Activated CD4-positive, alpha-beta memory T cell treated with anti-CD3 and anti-CD28 coated beads, Interleukin-2, amount 10 ng/mL, durations not matched to agents 7 days and 5 days (primary cell): ENCODE measurements at regions not wholly inside any gene's neighbourhood (a gene's known extent, or its start where the extent isn't known, plus 50 kb on each side); places are given as distances from the start of the nearest gene placed in this dataset.

ENCODE experiments used
- CTCF ChIA-PET: fragments of 350-600 bp; sonication (Branson Sonifier 250); formaldehyde crosslinking; loops from one replicate; lab custom pipeline; 2021; ENCODE audit warnings: antibody characterized with exemption, inconsistent platforms; lab: Charles Lee
- POLR2A ChIA-PET: fragments of 350-600 bp; sonication (Branson Sonifier 250); formaldehyde crosslinking; loops from one replicate; lab custom pipeline; 2021; ENCODE audit warnings: antibody characterized with exemption; lab: Charles Lee
- DNase-seq: peaks from one replicate; pipeline ENCODE4 v3.0.0-alpha.2; 2020
- H3K27ac Mint-ChIP-seq: one replicate; pipeline ENCODE4 v1.8.0; 2021; ENCODE audit warnings: mild to moderate bottlenecking, mixed read lengths
- H3K27me3 Mint-ChIP-seq: one replicate; pipeline ENCODE4 v1.8.0; 2021; ENCODE audit warnings: mixed read lengths
- H3K36me3 Mint-ChIP-seq: one replicate; pipeline ENCODE4 v1.8.0; 2021; ENCODE audit warnings: low read depth, mixed read lengths
- H3K4me1 Mint-ChIP-seq: one replicate; pipeline ENCODE4 v1.8.0; 2021; ENCODE audit warnings: mixed read lengths
- H3K4me3 Mint-ChIP-seq: one replicate; pipeline ENCODE4 v1.8.0; 2021; ENCODE audit warnings: mild to moderate bottlenecking, mixed read lengths
- H3K9me3 Mint-ChIP-seq: one replicate; pipeline ENCODE4 v1.8.0; 2021; ENCODE audit warnings: mixed read lengths

DNA sequence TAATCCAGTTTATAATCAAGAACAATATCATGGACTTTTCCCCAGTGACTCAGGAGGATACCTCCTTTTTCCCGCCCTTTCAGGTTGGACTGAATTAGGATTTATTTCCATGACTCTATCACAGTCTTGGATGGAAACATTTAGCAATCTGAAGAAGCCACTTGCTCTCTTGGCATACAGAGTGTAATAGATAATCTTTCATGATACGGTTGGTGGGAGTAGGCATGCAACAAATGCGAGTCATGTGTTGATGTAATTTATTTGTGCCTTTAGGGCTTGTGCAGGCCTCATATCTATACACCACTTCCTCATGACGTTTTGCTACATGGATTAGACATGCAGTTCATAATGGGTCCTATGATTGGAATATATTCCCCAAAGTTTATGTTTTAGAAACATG, 54.2 kb upstream of the MCTP2 start:
- Mint-ChIP-seq H3K27ac (no peak overlapping the region), H3K27me3 (peaks cover 3% of the 10 kb centered on the region)

DNA sequence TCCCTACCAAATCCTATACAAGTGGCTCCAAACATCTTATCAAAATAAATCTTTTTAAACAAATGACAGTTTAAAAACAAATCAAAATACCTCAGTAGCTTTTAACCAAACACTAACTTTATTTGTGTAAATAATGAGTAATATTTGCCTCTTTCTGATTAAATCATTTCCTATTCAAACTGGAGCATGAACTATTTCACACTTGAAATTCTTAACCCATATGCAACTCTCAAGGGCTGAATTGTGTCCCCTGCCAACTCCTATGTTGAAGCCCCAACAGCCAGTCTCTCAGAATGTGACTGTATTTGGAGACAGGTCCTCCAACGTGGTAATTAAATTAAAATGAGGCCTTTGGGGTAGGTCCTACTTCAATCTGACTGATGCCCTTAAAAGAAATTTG, 55.9 kb upstream of the MCTP2 start:
- Mint-ChIP-seq H3K36me3 (peaks cover 18% of the 10 kb centered on the region), H3K27me3 (peaks cover 9% of the 10 kb centered on the region), H3K4me3 (no peak overlapping the region), H3K4me1 (peaks cover 44% of the 10 kb centered on the region), H3K27ac (no peak overlapping the region), H3K9me3 (peaks cover 29% of the 10 kb centered on the region)
- ChIA-PET POLR2A (no interaction called here), CTCF (no interaction called here)
- no peak for DNase-seq

More for the DNA sequence above, 54.2 kb upstream of the MCTP2 start:
- peaks cover 18% of the 10 kb centered on the region for H3K36me3 Mint-ChIP-seq
- no peak for DNase-seq
- ChIA-PET CTCF (no interaction called here), POLR2A (no interaction called here)
- peaks cover 26% of the 10 kb centered on the region for H3K9me3 Mint-ChIP-seq
- H3K4me3 Mint-ChIP-seq: no peak overlapping the region
- H3K4me1 Mint-ChIP-seq: peaks cover 39% of the 10 kb centered on the region

DNA sequence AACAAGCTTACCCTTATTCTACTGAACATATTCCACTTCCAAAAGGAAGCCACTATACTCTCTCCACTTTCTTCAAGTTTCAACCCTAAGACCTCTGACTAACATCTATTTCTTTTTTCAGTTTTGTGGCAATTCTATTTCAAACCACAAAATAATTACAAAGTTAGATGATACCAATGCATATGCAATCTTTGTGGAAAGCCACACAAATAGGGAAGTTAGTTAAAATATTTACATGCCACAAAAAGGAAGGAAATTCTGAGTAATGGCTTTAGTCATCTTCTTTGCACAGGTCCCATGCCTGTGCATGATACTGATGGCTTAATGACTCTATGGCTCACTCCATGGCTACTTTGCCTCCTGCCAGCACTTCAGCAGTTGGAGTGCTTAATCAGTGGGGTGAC, 57.0 kb upstream of the MCTP2 start:
- peak; percentile 35 for DNase-seq
- Mint-ChIP-seq H3K27me3 (peaks cover 9% of the 10 kb centered on the region), H3K4me3 (no peak overlapping the region), H3K9me3 (peaks cover 29% of the 10 kb centered on the region), H3K4me1 (peaks cover 44% of the 10 kb centered on the region), H3K36me3 (peaks cover 18% of the 10 kb centered on the region), H3K27ac (peak overlapping the region; percentile 0)
- ChIA-PET CTCF (interaction anchor here (0.6 to 2.8 kb wide), 4 partner anchors 10 to 220 kb away, joined by 3 to 9 read pairs (median 5); partner anchors contain the start of gene MCTP2), POLR2A (interaction anchor here (1.2 to 1.6 kb wide), 3 partner anchors 54 to 57 kb away, joined by 3 to 6 read pairs (median 4); partner anchors contain the start of gene MCTP2)

DNA sequence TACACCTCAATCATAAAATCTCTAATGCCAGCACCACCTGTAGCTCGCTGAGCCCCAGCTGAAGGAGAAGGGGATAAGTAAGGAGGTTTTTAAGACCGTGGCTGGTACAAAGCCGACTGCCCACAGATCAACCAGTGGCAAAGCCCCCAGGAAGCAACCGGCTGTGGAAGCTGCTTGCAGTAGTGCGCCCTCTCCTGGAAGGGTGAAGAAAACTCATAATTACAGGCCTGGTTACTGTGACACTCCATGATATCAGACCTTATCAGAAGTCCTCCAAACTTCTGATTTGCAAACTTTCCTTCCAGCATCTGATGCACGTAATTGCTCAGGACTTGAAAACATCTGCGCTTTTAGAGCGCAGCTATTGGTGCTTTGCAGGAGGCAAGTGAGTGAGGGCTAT, 63.1 kb upstream of the MCTP2 start:
- no peak overlapping the region for H3K4me3 Mint-ChIP-seq
- ChIA-PET POLR2A (interaction anchor here (0.9 kb wide), 1 partner anchor 156 kb away, joined by 3 read pairs; no protein-coding TSS in a partner anchor), CTCF (interaction anchor here (1.0 to 1.7 kb wide), 4 partner anchors 119 to 156 kb away, joined by 3 to 7 read pairs (median 4); no protein-coding TSS in a partner anchor)
- H3K27me3 Mint-ChIP-seq: peaks cover 8% of the 10 kb centered on the region
- H3K27ac Mint-ChIP-seq: no peak overlapping the region
- no peak for DNase-seq
- H3K4me1 Mint-ChIP-seq: peaks cover 25% of the 10 kb centered on the region
- peaks cover 14% of the 10 kb centered on the region for H3K9me3 Mint-ChIP-seq
- peaks cover 4% of the 10 kb centered on the region for H3K36me3 Mint-ChIP-seq

DNA sequence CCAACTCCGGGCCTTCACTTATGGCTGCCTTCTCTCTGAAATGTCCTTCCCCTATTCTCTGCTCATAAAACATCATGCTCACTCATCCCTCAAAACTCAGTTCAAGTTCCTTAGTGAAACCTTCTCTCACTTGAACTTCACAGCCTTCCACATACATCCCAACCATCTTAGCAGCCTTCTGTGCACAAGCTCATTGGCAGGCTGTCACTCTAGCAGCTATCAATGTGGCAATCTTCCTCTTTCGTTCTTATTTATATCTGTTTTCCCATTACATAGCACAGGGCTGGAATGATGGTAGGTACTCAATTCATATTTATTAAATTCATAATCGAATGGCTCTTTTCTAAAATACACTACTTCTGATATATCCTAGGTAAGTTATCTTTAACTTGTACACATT, 66.4 kb upstream of the MCTP2 start:
- H3K27ac Mint-ChIP-seq: no peak overlapping the region
- no peak overlapping the region for H3K4me3 Mint-ChIP-seq
- ChIA-PET CTCF (interaction anchor here (1.2 to 6.7 kb wide), 14 partner anchors 9 to 249 kb away, joined by 3 to 247 read pairs (median 6); partner anchors contain the start of gene MCTP2), POLR2A (interaction anchor here (0.9 to 3.8 kb wide), 2 partner anchors 65 to 159 kb away, joined by 4 to 28 read pairs; no protein-coding TSS in a partner anchor)
- peaks cover 9% of the 10 kb centered on the region for H3K4me1 Mint-ChIP-seq
- peaks cover 6% of the 10 kb centered on the region for H3K9me3 Mint-ChIP-seq
- peaks cover 10% of the 10 kb centered on the region for H3K27me3 Mint-ChIP-seq
- no peaks in the 10 kb centered on the region for H3K36me3 Mint-ChIP-seq
- no peak for DNase-seq

DNA sequence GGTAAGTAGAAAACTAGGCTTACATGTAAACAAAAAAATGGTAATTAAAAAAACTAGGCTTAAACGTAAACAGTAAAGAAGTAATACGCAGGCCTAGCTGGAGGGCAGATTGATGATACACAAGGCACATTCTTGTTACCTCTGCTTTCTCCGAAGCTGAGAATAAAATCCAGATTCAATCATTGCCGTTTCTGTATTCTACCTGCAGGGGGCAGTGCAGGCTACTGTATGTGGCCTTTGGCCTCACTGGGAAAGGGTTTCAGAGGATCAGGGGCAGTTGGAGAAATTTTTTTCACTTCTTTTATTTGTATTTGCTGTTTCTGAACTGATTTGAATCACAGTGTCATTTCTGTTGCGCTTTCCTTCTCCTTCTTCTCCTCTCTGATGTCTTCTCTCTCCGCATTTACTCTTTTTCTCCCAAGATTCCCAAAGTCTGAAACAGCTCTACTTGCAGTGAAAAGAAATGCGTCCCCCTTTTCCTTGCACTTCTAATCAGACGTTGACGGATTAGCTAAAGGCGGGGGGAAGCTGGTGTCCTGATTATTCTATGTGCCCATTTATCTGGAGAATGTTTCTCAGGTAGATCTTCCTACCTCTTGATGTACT, 67.1 kb upstream of the MCTP2 start:
- no peak overlapping the region for H3K4me3 Mint-ChIP-seq
- POLR2A ChIA-PET: interaction anchor here (3.8 kb wide), 1 partner anchor 160 kb away, joined by 28 read pairs; no protein-coding TSS in a partner anchor
- peaks cover 11% of the 10 kb centered on the region for H3K27me3 Mint-ChIP-seq
- CTCF ChIA-PET: interaction anchor here (0.6 to 6.7 kb wide), 24 partner anchors 9 to 419 kb away, joined by 3 to 247 read pairs (median 4); partner anchors contain the start of gene MCTP2
- no peaks in the 10 kb centered on the region for H3K36me3 Mint-ChIP-seq
- peaks cover 6% of the 10 kb centered on the region for H3K9me3 Mint-ChIP-seq
- H3K27ac Mint-ChIP-seq: no peak overlapping the region
- DNase-seq: peak; percentile 69
- peaks cover 9% of the 10 kb centered on the region for H3K4me1 Mint-ChIP-seq

DNA sequence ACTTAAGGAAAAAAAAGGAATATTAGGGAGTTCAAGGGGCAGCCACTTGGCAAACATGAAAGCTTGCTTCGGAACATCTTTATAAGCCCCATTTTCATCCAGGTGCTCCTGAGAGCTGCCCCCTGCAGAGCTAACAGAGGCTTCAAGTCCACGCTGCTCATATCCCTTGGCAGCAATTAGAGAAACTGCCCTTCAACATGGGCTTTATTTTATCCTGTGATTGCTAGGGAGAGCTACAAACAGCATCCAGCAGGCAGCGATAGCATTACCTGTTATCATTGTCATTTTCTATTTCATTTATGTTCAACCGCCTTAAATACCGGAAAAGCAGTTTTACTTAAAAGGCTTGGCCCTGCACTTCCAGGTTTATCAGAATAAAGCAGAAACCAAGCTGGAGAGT, 68.4 kb upstream of the MCTP2 start:
- Mint-ChIP-seq H3K4me1 (peaks cover 9% of the 10 kb centered on the region), H3K27ac (no peak overlapping the region), H3K9me3 (peaks cover 6% of the 10 kb centered on the region), H3K27me3 (peaks cover 11% of the 10 kb centered on the region), H3K4me3 (no peak overlapping the region), H3K36me3 (no peaks in the 10 kb centered on the region)
- no peak for DNase-seq
- ChIA-PET CTCF (interaction anchor here (0.7 to 6.7 kb wide), 8 partner anchors 8 to 170 kb away, joined by 3 to 247 read pairs (median 12); partner anchors contain the start of gene MCTP2), POLR2A (interaction anchor here (1.1 to 3.8 kb wide), 3 partner anchors 75 to 166 kb away, joined by 3 to 28 read pairs (median 4); no protein-coding TSS in a partner anchor)

DNA sequence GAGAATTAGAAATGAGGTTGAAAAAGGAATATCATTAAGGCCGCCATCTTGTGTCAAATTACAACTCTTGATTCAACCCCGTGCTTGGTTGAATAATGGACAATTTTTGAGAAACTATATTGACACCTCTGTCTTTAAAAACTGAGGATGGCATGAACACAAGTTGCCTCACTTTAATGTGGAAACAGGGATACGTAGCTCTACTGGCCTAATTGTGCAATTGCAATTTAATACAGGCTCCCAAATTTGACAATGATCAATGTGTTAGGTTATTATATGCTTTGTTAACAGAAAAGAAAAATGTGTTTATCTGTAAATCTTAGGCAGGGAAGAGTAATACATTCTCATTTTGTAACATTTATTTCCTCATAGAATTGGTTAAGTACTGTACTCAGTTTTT, 77.1 kb upstream of the MCTP2 start:
- peaks cover 6% of the 10 kb centered on the region for H3K9me3 Mint-ChIP-seq
- H3K27me3 Mint-ChIP-seq: peaks cover 33% of the 10 kb centered on the region
- ChIA-PET CTCF (interaction anchor here (1.0 to 1.2 kb wide), 3 partner anchors 9 to 170 kb away, joined by 3 to 4 read pairs (median 3); no protein-coding TSS in a partner anchor), POLR2A (no interaction called here)
- no peak for DNase-seq
- no peaks in the 10 kb centered on the region for H3K4me1 Mint-ChIP-seq
- H3K27ac Mint-ChIP-seq: no peak overlapping the region
- no peaks in the 10 kb centered on the region for H3K36me3 Mint-ChIP-seq
- H3K4me3 Mint-ChIP-seq: no peak overlapping the region

DNA sequence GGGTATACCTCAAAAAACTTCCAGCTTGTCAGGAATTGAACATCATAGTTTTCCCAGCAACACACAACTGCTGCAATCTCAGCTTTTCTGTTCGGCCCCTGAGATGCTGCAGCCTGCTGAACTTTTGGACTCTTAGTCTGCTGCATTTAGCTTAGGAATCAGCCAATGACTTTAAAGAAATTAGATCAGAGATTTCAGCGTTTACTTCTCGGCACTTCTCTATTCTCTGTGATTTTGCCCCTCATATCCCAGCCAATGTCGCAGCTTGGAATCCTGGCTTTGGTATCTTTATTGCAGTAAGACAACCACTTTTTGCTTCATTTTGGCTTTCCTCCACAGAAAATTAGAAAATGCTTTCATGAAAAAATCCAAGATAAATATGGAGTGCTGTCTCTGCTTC, 86.3 kb upstream of the MCTP2 start:
- peaks cover 21% of the 10 kb centered on the region for H3K27me3 Mint-ChIP-seq
- CTCF ChIA-PET: interaction anchor here (1.4 kb wide), 1 partner anchor 19 kb away, joined by 4 read pairs; no protein-coding TSS in a partner anchor

DNA sequence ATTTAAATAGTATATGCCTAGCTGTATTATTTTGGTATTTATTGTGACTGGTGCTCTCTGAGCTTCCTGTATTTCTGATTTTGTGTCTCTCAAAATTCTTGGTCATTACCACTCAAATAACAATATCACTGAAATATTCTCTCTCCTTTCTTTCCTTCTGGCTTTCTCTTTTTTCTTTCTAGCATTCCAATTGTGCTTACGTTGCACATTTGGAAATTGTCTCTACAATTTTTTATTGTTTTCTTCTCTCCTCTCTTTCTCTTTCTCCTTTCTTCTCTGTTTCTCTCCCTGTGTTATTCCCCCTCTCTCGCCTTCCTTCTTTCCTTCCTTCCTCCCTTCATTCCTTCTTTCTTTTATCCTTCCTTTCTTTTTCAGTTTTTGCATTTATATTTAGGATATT, 89.6 kb upstream of the MCTP2 start:
- no peak overlapping the region for H3K4me3 Mint-ChIP-seq
- DNase-seq: no peak
- H3K27ac Mint-ChIP-seq: no peak overlapping the region
- no peaks in the 10 kb centered on the region for H3K36me3 Mint-ChIP-seq
- POLR2A ChIA-PET: no interaction called here
- H3K27me3 Mint-ChIP-seq: peaks cover 33% of the 10 kb centered on the region
- H3K9me3 Mint-ChIP-seq: no peaks in the 10 kb centered on the region
- CTCF ChIA-PET: interaction anchor here (1.2 kb wide), 1 partner anchor 22 kb away, joined by 3 read pairs; no protein-coding TSS in a partner anchor
- no peaks in the 10 kb centered on the region for H3K4me1 Mint-ChIP-seq

More for the DNA sequence above, 86.3 kb upstream of the MCTP2 start:
- DNase-seq: no peak
- Mint-ChIP-seq H3K9me3 (no peaks in the 10 kb centered on the region), H3K27ac (no peak overlapping the region), H3K4me3 (no peak overlapping the region), H3K4me1 (no peaks in the 10 kb centered on the region), H3K36me3 (no peaks in the 10 kb centered on the region)
- POLR2A ChIA-PET: no interaction called here

DNA sequence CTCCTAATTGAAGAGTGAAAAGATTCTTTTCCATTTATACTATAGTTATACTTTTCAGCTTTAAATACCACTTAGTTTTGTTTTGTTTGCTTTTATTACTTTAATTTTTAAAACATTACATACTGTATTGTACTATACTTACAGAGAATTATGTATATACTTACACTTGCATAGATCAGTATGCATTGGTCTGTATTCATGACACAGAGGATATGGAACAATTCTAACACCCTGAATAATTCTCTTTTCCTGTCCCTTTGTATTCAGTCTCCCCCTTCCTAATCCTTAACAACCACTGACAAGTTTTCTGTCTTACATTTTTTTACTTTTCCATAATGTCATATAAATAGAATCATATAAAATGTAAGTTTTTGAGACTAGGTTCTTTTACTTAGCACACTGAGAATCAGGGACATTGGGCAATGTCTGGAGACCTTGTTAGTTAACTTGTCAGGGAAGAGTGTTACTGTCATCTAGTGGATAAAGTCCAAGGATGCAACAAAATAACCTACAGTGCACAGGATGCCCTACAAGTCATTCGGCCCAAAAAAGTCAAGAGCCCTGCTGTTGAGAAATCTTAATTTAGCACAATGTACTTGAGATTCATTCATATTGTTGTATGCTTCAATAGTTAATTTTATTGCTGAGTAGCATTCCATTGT, 95.7 kb upstream of the MCTP2 start:
- ChIA-PET CTCF (interaction anchor here (0.6 to 1.9 kb wide), 3 partner anchors 11 to 175 kb away, joined by 3 to 7 read pairs (median 3); no protein-coding TSS in a partner anchor), POLR2A (no interaction called here)
- Mint-ChIP-seq H3K36me3 (no peaks in the 10 kb centered on the region), H3K4me1 (no peaks in the 10 kb centered on the region), H3K27me3 (peaks cover 41% of the 10 kb centered on the region), H3K27ac (no peak overlapping the region), H3K9me3 (no peaks in the 10 kb centered on the region), H3K4me3 (no peak overlapping the region)
- no peak for DNase-seq

DNA sequence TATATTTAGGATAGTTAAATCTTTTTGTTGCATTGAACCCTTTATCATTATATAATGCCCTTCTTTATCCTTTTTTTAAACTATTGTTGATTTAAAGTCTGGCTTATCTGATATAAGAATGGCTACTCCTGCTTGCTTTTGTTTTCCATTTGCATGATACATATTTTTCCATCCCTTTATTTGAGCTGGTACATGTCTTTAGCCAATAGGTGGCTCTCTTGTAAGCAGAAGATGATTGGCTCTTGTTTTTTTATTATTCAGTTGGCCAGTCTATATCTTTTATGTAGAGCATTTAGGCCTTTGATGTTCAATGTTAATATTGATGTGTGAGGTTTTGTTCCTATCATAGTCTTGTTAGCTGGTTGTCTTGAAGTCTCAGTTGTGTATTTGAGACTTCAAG, 99.5 kb upstream of the MCTP2 start:
- H3K27ac Mint-ChIP-seq: no peak overlapping the region
- POLR2A ChIA-PET: no interaction called here
- DNase-seq: no peak
- CTCF ChIA-PET: interaction anchor here (1.0 to 2.3 kb wide), 2 partner anchors 12 to 191 kb away, joined by 3 to 12 read pairs; no protein-coding TSS in a partner anchor
- no peaks in the 10 kb centered on the region for H3K4me1 Mint-ChIP-seq
- H3K27me3 Mint-ChIP-seq: peaks cover 36% of the 10 kb centered on the region
- H3K9me3 Mint-ChIP-seq: no peaks in the 10 kb centered on the region
- H3K36me3 Mint-ChIP-seq: no peaks in the 10 kb centered on the region
- no peak overlapping the region for H3K4me3 Mint-ChIP-seq

DNA sequence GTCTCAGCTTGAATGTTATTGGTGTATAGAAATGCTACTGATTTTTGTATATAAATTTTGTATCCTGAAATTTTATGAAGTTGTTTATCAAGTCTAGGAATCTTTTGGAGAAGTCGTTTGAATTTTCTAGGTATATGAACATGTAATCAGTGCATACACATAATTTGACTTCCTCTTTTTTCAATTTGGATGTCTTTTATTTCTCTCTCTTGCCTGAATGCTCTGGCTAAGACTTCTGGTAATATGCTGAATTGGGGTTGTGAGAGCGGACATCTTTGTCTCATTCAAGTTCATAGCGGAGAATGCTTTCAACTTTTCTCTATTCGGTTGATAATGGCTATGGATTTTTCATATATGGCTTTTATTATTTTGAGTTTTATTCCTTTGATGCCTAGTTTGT, 100.9 kb upstream of the MCTP2 start:
- H3K4me1 Mint-ChIP-seq: peaks cover under 1% of the 10 kb centered on the region
- ChIA-PET POLR2A (no interaction called here), CTCF (no interaction called here)
- H3K27ac Mint-ChIP-seq: no peak overlapping the region
- no peak for DNase-seq
- no peaks in the 10 kb centered on the region for H3K36me3 Mint-ChIP-seq
- peaks cover 32% of the 10 kb centered on the region for H3K27me3 Mint-ChIP-seq
- H3K4me3 Mint-ChIP-seq: no peak overlapping the region
- H3K9me3 Mint-ChIP-seq: no peaks in the 10 kb centered on the region
